H1 (cell line): ENCODE measurements at regions not wholly inside any gene's neighbourhood (a gene's known extent, or its start where the extent isn't known, plus 50 kb on each side); places are given as distances from the start of the nearest gene placed in this dataset.

Experiments used
- CTCF ChIA-PET: fragments of 300-600 bp; sonication (Branson Sonifier 250); formaldehyde crosslinking; loops from one replicate; lab custom pipeline; 2021; ENCODE audit not compliant: partially characterized antibody; lab: Charles Lee
- POLR2A ChIA-PET: fragments of 300-600 bp; sonication (Branson Sonifier 250); formaldehyde crosslinking; loops from one replicate; lab custom pipeline; 2021; ENCODE audit warnings: inconsistent platforms; ENCODE audit not compliant: partially characterized antibody; lab: Charles Lee
- DNase-seq, 2 experiments: peaks; one replicate each; pipeline versions ENCODE4 v3.0.0 to v3.0.0-alpha.2; 2010 to 2022; ENCODE audit warnings: low spot score in 2 of 2, low read depth in 1 of 2, mixed read lengths in 1 of 2
- FAIRE-seq: peaks from 2 replicates; lab custom pipeline; 2011; peaks lifted over from hg19 to GRCh38; lab: Jason Lieb, UNC
- H2AFZ ChIP-seq: 2 replicates; pipeline ENCODE4 v1.8.1; 2012; ENCODE audit warnings: low read length, inconsistent platforms
- H2AK5ac ChIP-seq: 2 replicates; pipeline ENCODE4 v1.6.1; 2013; ENCODE audit warnings: low read depth, low read length
- H2BK120ac ChIP-seq: replicated peaks from 2 replicates; pipeline ENCODE3; 2013; ENCODE audit warnings: low read depth, low read length, inconsistent platforms
- H2BK12ac ChIP-seq: 2 replicates; pipeline ENCODE4 v1.6.1; 2013; ENCODE audit warnings: low read depth, low read length
- H2BK15ac ChIP-seq: 2 replicates; pipeline ENCODE4 v1.6.1; 2013; ENCODE audit warnings: low read length
- H2BK20ac ChIP-seq: 2 replicates; pipeline ENCODE4 v1.6.1; 2013; ENCODE audit warnings: low read length
- H2BK5ac ChIP-seq: 2 replicates; pipeline ENCODE4 v1.6.1; 2013; ENCODE audit warnings: low read depth, low read length
- H3K14ac ChIP-seq: 2 replicates; pipeline ENCODE4 v1.6.1; 2013; ENCODE audit warnings: inconsistent platforms; ENCODE audit not compliant: insufficient read length
- H3K18ac ChIP-seq: 2 replicates; pipeline ENCODE4 v1.6.1; 2013; ENCODE audit warnings: low read length; ENCODE audit errors: extremely low read depth
- H3K23ac ChIP-seq: 2 replicates; pipeline ENCODE4 v1.6.1; 2013; ENCODE audit warnings: inconsistent platforms; ENCODE audit not compliant: insufficient read length
- H3K23me2 ChIP-seq: 2 replicates; pipeline ENCODE4 v1.6.1; 2013; ENCODE audit warnings: low read depth, low read length
- H3K27ac ChIP-seq: 2 replicates; pipeline ENCODE4 v1.6.1; 2011; ENCODE audit warnings: low read depth, low read length, inconsistent platforms
- H3K27me3 ChIP-seq, 4 experiments: replicated peaks in 1 of 4; 1 replicate in 1 of 4; 2 replicates in 3 of 4; pipeline versions ENCODE4 v1.6.1 to v1.8.1; 2011 to 2013; ENCODE audit warnings: low read length in 3 of 4, mild to moderate bottlenecking in 3 of 4, inconsistent platforms in 2 of 4, mixed read lengths in 2 of 4, moderate library complexity in 1 of 4; ENCODE audit not compliant: control insufficient read depth in 3 of 4, insufficient read depth in 3 of 4; ENCODE audit errors: extremely low read depth in 1 of 4
- H3K36me3 ChIP-seq, 4 experiments: 2 replicates each; pipeline versions ENCODE4 v1.6.1 to v1.8.1; 2011 to 2013; ENCODE audit warnings: mild to moderate bottlenecking in 4 of 4, low read length in 3 of 4, moderate library complexity in 2 of 4, control low read depth in 1 of 4, inconsistent platforms in 1 of 4; ENCODE audit not compliant: insufficient read depth in 4 of 4, control insufficient read depth in 2 of 4
- H3K4ac ChIP-seq: replicated peaks from 2 replicates; pipeline ENCODE3; 2013; ENCODE audit warnings: low read length, low read depth, mixed read lengths, inconsistent platforms; ENCODE audit not compliant: insufficient read length
- H3K4me1 ChIP-seq, 4 experiments: replicated peaks in 1 of 4; 1 replicate in 1 of 4; 2 replicates in 3 of 4; pipeline versions ENCODE4 v1.6.1 to v1.8.1; 2011 to 2013; ENCODE audit warnings: low read length in 3 of 4, inconsistent platforms in 2 of 4, mixed read lengths in 1 of 4; ENCODE audit not compliant: insufficient read depth in 4 of 4, control insufficient read depth in 3 of 4
- H3K4me2 ChIP-seq, 2 experiments: 2 replicates each; pipeline versions ENCODE4 v1.6.1 to v1.8.1; 2011 to 2013; ENCODE audit warnings: low read depth in 2 of 2, low read length in 2 of 2, control low read depth in 1 of 2, inconsistent platforms in 1 of 2, mild to moderate bottlenecking in 1 of 2; ENCODE audit not compliant: insufficient read depth in 1 of 2
- H3K4me3 ChIP-seq, 4 experiments: fragments of 200-600, 300-600 bp in 1 of 4; sonication (generic), shearing (Covaris generic), sonication (Bioruptor Twin) in 1 of 4; 2 replicates each; pipeline versions ENCODE4 v1.5.1 to v1.8.1; 2011 to 2016; ENCODE audit warnings: low read length in 4 of 4, low read depth in 3 of 4, control low read depth in 2 of 4, inconsistent platforms in 2 of 4, mild to moderate bottlenecking in 2 of 4, mixed read lengths in 1 of 4, moderate library complexity in 1 of 4; ENCODE audit not compliant: insufficient read depth in 2 of 4; ENCODE audit errors: extremely low read depth in 1 of 4
- H3K56ac ChIP-seq: replicated peaks from 2 replicates; pipeline ENCODE3; 2013; ENCODE audit warnings: low read depth, mild to moderate bottlenecking, mixed read lengths, low read length, inconsistent platforms; ENCODE audit not compliant: insufficient read length
- H3K79me1 ChIP-seq: 2 replicates; pipeline ENCODE4 v1.6.1; 2013; ENCODE audit warnings: low read depth, low read length, control low read depth
- H3K79me2 ChIP-seq, 2 experiments: 2 replicates each; pipeline versions ENCODE4 v1.6.1 to v1.8.1; 2012 to 2013; ENCODE audit warnings: low read length in 2 of 2, mild to moderate bottlenecking in 2 of 2, inconsistent platforms in 1 of 2; ENCODE audit not compliant: insufficient read depth in 2 of 2, control insufficient read depth in 1 of 2
- H3K9ac ChIP-seq, 4 experiments: replicated peaks in 1 of 4; 1 replicate in 1 of 4; 2 replicates in 3 of 4; pipeline versions ENCODE4 v1.6.1 to v1.8.1; 2011 to 2013; ENCODE audit warnings: low read depth in 3 of 4, low read length in 3 of 4, control low read depth in 2 of 4, mild to moderate bottlenecking in 2 of 4, moderate library complexity in 2 of 4, inconsistent platforms in 1 of 4; ENCODE audit errors: extremely low read depth in 1 of 4
- H3K9me3 ChIP-seq, 2 experiments: 2 replicates each; pipeline versions ENCODE4 v1.6.1 to v1.8.1; 2012 to 2013; ENCODE audit warnings: mild to moderate bottlenecking in 2 of 2, moderate library complexity in 2 of 2, control low read depth in 1 of 2, inconsistent platforms in 1 of 2, low read depth in 1 of 2, low read length in 1 of 2, mixed read lengths in 1 of 2; ENCODE audit not compliant: insufficient read depth in 2 of 2
- H4K20me1 ChIP-seq, 2 experiments: replicated peaks in 1 of 2; 2 replicates each; pipeline versions ENCODE3 to v1.8.1; 2011 to 2013; ENCODE audit warnings: inconsistent platforms in 2 of 2, low read length in 2 of 2, mild to moderate bottlenecking in 1 of 2; ENCODE audit not compliant: insufficient read depth in 2 of 2, control insufficient read depth in 1 of 2
- H4K5ac ChIP-seq: 2 replicates; pipeline ENCODE4 v1.6.1; 2013; ENCODE audit warnings: low read length, low read depth, mixed read lengths, inconsistent platforms; ENCODE audit not compliant: insufficient read length
- H4K8ac ChIP-seq: 2 replicates; pipeline ENCODE4 v1.8.0; 2013; ENCODE audit warnings: mild to moderate bottlenecking, moderate library complexity, low read length, inconsistent platforms; ENCODE audit not compliant: insufficient read depth; ENCODE audit errors: extremely low read depth
- H4K91ac ChIP-seq: replicated peaks from 2 replicates; pipeline ENCODE3; 2013; ENCODE audit warnings: low read length, mixed read lengths, inconsistent platforms; ENCODE audit not compliant: insufficient read length
- CHD2 ChIP-seq: IDR thresholded peaks from 2 replicates; pipeline ENCODE4 v1.6.1; 2012; ENCODE audit warnings: low read length, improper control_type of control experiment
- EGR1 ChIP-seq: IDR thresholded peaks from 2 replicates; pipeline ENCODE4 v1.6.1; 2011; ENCODE audit warnings: low read depth, low read length, borderline replicate concordance
- FOSL1 ChIP-seq: IDR thresholded peaks from 2 replicates; pipeline ENCODE4 v1.6.1; 2011; ENCODE audit warnings: mild to moderate bottlenecking, low read depth, low read length, moderate library complexity; ENCODE audit not compliant: insufficient read depth
- KDM4A ChIP-seq: IDR thresholded peaks from one replicate; pipeline ENCODE4 v1.7.1; 2012; ENCODE audit warnings: low read depth, mild to moderate bottlenecking, moderate library complexity, low read length, inconsistent platforms; ENCODE audit not compliant: severe bottlenecking
- NANOG ChIP-seq: IDR thresholded peaks from 2 replicates; pipeline ENCODE4 v1.6.1; 2011; ENCODE audit warnings: low read length, low read depth, mild to moderate bottlenecking, inconsistent platforms; ENCODE audit not compliant: insufficient read depth, poor library complexity, severe bottlenecking
- PHF8 ChIP-seq: fragments of 200-600 bp; sonication (generic); conservative IDR thresholded peaks from 2 replicates; pipeline ENCODE4 v1.7.1; 2012; ENCODE audit warnings: low read depth, mild to moderate bottlenecking, inconsistent platforms, low read length, moderate library complexity
- POLR2AphosphoS5 ChIP-seq: IDR thresholded peaks from 2 replicates; pipeline ENCODE4 v1.6.1; 2011; ENCODE audit warnings: low read depth, low read length
- RXRA ChIP-seq: IDR thresholded peaks from 2 replicates; pipeline ENCODE4 v1.6.1; 2011; ENCODE audit warnings: low read depth, mild to moderate bottlenecking, low read length, moderate library complexity; ENCODE audit not compliant: insufficient read depth
- SIN3A ChIP-seq, 2 experiments: IDR thresholded peaks in 1 of 2; conservative IDR thresholded peaks in 1 of 2; 2 replicates each; pipeline ENCODE4 v1.6.1; 2011 to 2012; ENCODE audit warnings: low read length in 2 of 2, improper control_type of control experiment in 1 of 2, low read depth in 1 of 2, mild to moderate bottlenecking in 1 of 2
- SIRT6 ChIP-seq: IDR thresholded peaks from one replicate; pipeline ENCODE4 v1.7.1; 2012; ENCODE audit warnings: low read length, inconsistent platforms
- TBP ChIP-seq: IDR thresholded peaks from 2 replicates; pipeline ENCODE4 v1.6.1; 2011; ENCODE audit warnings: low read depth, low read length, improper control_type of control experiment
- WGBS, 2 experiments: shearing (Covaris generic) in 1 of 2; methylation state at CpG; one replicate each; pipeline versions ENCODE4 v1.1.6 to v1.1.7; 2013 to 2015; ENCODE audit warnings: low lambda C conversion rate in 2 of 2, mixed read lengths in 2 of 2, inconsistent platforms in 1 of 2, low coverage in 1 of 2, missing lambda C conversion rate in 1 of 2; ENCODE audit not compliant: insufficient replicate concordance in 2 of 2, insufficient coverage in 1 of 2, insufficient read length in 1 of 2; ENCODE audit errors: extremely low coverage in 1 of 2, missing lambda C conversion rate in 1 of 2; 5-methylcytosine and 5-hydroxymethylcytosine counted together
- TF ChIP-seq, protein P1 (sequence below): IDR thresholded peaks from 2 replicates; pipeline ENCODE4 v1.6.1; 2011; ENCODE audit warnings: low read length, improper control_type of control experiment

DNA sequence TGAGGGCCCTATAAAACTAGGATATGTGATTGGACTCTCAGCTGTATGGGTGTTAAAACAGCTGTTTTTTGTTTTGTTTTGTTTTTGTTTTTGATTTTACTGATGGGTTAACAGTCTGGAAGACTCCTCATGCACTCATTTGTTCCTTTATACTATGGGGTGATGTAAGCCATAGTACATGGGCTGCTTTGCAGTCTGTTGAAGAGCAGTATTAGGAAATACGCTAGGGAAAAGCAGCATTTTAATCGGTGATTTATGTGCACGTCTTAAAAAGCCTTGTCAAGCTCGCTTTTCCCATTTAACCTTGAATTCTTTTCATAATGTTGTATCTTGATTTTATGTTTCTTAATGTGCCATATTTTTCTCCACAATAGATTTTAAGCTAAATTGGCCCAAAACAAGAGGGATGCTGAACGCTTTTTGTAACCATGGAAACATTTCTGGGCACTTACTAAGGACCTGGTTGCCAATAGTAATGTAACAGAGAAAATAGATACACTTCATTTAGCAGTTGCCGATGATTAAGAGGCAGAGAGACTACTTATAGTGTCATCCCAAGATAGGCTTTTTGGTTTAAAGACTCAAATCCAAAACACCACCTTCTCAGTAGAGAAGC lies 244.0 kb downstream of the SNAPC1 start:
- Histone ChIP-seq H2BK15ac (no peak overlapping the region), H2BK20ac (no peak overlapping the region), H3K4me2 (no peak overlapping the region), H3K9ac (no peak overlapping the region), H3K27ac (no peak overlapping the region), H3K79me2 (no peaks in the 10 kb centered on the region), H3K56ac (no peak overlapping the region), H2AK5ac (no peak overlapping the region), H3K36me3 (no peaks in the 10 kb centered on the region), H3K14ac (no peak overlapping the region), H4K20me1 (no peaks in the 10 kb centered on the region), H3K4me3 (no peak overlapping the region), H3K23me2 (no peaks in the 10 kb centered on the region), H2BK12ac (no peak overlapping the region), H3K4ac (no peak overlapping the region), H3K23ac (no peak overlapping the region), H2BK5ac (no peak overlapping the region), H3K79me1 (no peaks in the 10 kb centered on the region), H4K5ac (no peak overlapping the region), H3K27me3 (no peaks in the 10 kb centered on the region), H2AFZ (no peak overlapping the region), H3K18ac (no peak overlapping the region), H2BK120ac (no peak overlapping the region), H4K91ac (no peak overlapping the region), H4K8ac (no peak overlapping the region), H3K9me3 (no peaks in the 10 kb centered on the region), H3K4me1 (no peaks in the 10 kb centered on the region; a peak in 1 of 7 replicates)
- WGBS, 2 experiments = 90% methylated on average over 6 of the region's 6 CpGs; no CpG with 5 or more reads in 1 of the 2 experiments
- ChIA-PET POLR2A (interaction anchor here (0.6 kb wide), 1 partner anchor 161 kb away, joined by 3 read pairs; no protein-coding TSS in a partner anchor), CTCF (interaction anchor here (0.7 to 1.4 kb wide), 4 partner anchors 23 to 115 kb away, joined by 3 read pairs; no protein-coding TSS in a partner anchor)
- FAIRE-seq = no peak
- DNase-seq = no peak
- TF ChIP-seq NANOG (no peak), SIN3A (conservative IDR thresholded peaks at IDR 0.05 in 1 of 2, IDR thresholded peaks at IDR 0.05 in 1 of 2; ENCODE audit: low read depth in 1 of 2, low read length in 2 of 2) (no peak), FOSL1 (no peak), CHD2 (no peak), SIRT6 (no peak), TBP (no peak), RXRA (no peak), KDM4A (no peak), PHF8 (no peak), EGR1 (no peak), POLR2AphosphoS5 (no peak)
- TF ChIP-seq, protein P1, sequence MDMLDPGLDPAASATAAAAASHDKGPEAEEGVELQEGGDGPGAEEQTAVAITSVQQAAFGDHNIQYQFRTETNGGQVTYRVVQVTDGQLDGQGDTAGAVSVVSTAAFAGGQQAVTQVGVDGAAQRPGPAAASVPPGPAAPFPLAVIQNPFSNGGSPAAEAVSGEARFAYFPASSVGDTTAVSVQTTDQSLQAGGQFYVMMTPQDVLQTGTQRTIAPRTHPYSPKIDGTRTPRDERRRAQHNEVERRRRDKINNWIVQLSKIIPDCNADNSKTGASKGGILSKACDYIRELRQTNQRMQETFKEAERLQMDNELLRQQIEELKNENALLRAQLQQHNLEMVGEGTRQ = no peak
